Hepatocyte (in vitro differentiated cells): ENCODE measurements at regions not wholly inside any gene's neighbourhood (a gene's known extent, or its start where the extent isn't known, plus 50 kb on each side); places are given as distances from the start of the nearest gene placed in this dataset.

Source experiments
- CTCF ChIP-seq: fragments of 200-600 bp; sonication (generic); IDR thresholded peaks from 2 replicates; pipeline ENCODE4 v1.5.1; 2016; ENCODE audit warnings: antibody characterized with exemption, mild to moderate bottlenecking; ENCODE audit not compliant: poor library complexity
- EZH2phosphoT487 ChIP-seq: fragments of 200-600 bp; sonication (generic); IDR thresholded peaks from one replicate; pipeline ENCODE4 v1.6.1; 2018; ENCODE audit warnings: antibody characterized with exemption, mild to moderate bottlenecking, low read depth, moderate library complexity; ENCODE audit not compliant: unreplicated experiment, severe bottlenecking

GRCh38 chr6:145349950-145350510 lies 385.3 kb downstream of the EPM2A start:
- TF ChIP-seq CTCF (no peak), EZH2phosphoT487 (no peak)
